ELR (cell line): ENCODE measurements at regions not wholly inside any gene's neighbourhood (a gene's known extent, or its start where the extent isn't known, plus 50 kb on each side); places are given as distances from the start of the nearest gene placed in this dataset.

Experiments used
- DNase-seq: peaks from one replicate; pipeline ENCODE4 v3.0.0-alpha.2; 2015; ENCODE audit warnings: low read depth

- no peak for DNase-seq
Measured at GRCh38 chr10:78320506-78320905, 286.8 kb downstream of the RPS24 start.

GRCh38 chr10:78321000-78321399 is 287.3 kb downstream of the RPS24 start:
- DNase-seq = no peak

GRCh38 chr10:78321500-78321899 is 287.8 kb downstream of the RPS24 start:
- DNase-seq = no peak

GRCh38 chr10:78326372-78326771 is 292.7 kb downstream of the RPS24 start:
- DNase-seq = no peak

GRCh38 chr10:78327778-78328591 is 294.3 kb downstream of the RPS24 start:
- DNase-seq = no peak

GRCh38 chr10:78328592-78329404 is 295.1 kb downstream of the RPS24 start:
- no peak for DNase-seq

- DNase-seq = no peak
Measured at GRCh38 chr10:78330884-78331283, 297.2 kb downstream of the RPS24 start.

DNA sequence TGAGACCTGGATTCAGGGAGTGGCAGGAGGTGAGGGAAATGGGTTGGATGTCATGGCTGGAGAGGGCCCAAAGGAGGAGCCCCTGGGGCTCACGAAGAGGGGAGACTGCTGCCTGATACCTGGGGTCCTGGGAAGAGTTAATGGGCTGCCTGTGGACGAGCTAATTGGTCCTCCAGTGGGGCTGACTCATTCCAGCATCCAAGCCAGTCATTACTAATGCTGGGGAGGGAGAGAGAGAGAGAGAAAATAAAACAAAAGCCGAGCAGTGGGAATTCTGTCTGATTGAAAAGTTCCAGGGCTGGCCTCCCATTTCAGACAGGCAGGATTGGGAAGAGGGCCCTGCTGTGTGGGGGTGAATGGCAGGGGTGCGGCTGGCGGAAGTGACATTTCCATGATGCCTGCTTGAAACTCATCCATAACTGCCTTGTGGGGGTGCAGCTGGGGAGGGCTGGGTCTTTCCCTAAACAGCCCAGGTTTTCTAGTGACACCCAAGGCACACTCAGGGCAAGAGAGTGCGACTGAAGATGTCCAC is 297.8 kb downstream of the RPS24 start:
- peak; percentile 67 for DNase-seq

DNA sequence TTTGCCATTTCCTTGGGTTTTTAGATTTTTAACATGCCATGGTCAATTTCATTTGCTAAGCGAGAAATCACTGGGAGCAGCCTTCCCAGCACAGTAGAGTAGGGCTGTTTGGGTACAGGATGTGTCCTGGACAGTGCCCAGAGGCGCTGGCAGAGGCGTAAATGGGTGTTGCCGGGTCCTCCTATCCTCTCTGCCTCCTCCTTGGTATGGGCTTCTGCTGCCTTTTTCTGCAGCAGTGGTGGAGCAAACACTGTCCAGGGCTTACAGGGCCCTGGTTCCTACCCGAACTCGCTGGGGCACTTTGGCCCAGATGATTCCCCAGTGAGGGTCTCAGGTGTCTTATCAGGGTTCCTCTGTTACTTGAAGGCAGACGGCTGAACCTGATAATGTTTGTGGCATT is 298.3 kb downstream of the RPS24 start:
- DNase-seq = no peak

DNA sequence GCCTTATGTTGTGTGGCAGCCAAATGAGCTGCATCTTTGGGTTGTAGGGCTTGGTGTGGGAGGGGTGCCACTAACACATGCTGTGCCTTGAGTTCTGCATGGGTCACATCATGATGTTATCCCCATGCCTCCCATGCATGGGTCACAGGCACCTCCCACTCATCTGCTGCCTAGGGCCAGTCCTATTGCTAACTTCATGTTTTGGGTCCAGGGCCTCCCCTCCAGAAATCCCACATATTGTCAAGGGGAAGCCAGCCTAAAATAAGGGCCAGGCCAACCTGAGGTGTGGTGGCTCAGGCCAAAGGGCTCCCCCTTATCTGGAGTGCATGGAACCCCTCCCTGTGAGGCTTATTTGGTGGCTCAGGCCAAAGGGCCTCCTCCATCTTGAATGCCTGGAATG is 299.0 kb downstream of the RPS24 start:
- no peak for DNase-seq

DNA sequence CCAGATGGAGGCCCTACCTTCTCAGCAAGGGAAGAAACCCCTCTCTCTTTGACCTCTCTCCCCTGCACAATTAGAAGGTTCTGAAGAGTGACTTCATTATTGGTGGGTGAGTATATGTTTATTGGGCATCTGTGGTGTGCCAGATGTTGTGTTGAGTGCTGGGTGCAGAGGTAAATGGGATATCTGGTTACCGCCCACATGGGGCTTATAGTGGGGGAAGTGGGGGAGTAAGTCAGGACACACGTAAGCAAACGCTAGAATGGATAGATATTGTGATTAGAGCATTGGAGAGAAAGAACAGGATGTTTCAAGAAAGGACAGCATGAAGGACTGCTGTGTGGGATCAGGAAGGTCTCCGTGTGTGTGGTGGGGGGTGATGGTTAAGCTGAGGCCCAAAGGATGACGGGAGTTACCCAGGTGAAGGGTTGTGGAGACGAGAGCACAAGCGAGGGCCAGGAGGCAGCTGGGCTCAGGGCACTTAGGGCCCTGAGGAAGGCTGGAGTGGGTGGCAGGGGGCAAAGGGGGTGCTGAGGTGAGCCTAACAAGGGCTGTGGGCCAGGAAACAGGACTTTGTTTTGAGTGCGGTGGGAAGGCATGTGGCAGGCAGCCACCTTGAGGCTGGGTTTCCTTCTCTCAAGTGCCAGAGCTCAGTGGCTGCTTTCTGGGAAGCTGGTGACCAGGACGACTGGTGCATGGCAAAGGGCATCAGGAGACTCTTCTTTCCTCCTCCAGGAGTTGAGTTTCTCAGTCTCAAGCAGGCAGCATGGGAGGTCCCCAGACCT is 299.9 kb downstream of the RPS24 start:
- DNase-seq = no peak

GRCh38 chr10:78335371-78335690 is 301.7 kb downstream of the RPS24 start:
- no peak for DNase-seq

DNA sequence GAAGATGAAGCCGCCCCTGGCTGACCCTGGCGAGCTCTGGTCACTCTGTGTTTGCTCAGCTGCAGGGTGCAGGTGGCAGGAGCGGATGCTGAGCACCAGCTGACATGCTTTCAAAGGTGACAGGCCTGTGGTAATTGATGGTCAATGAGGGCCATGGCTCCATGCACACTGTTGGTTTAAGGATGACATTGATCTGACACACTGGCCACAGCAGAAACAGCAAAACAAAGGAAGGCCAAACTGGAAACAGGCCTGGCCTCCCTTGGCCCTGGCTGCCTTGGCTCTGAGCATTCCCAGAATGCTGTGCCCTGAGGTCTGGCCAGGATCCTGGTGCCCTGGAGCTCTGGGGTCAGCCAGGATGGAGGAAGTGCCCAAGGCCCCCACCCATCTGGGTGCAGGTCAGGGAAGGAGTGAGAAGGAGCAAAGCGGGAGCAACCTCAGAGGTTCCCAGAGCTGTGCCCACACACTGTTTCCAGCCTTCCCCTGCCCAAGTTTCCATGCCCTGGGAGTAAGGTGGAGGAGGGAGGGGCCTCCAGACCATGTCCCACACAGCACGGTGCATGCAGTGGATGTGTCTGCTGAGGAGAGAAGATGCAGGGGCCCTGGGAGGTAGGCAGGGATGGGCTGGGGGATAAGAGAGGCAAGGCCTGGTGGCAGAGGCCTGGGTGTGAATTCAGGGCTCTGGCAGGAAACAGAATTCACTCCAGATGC is 302.2 kb downstream of the RPS24 start:
- DNase-seq = peak; percentile 59

DNA sequence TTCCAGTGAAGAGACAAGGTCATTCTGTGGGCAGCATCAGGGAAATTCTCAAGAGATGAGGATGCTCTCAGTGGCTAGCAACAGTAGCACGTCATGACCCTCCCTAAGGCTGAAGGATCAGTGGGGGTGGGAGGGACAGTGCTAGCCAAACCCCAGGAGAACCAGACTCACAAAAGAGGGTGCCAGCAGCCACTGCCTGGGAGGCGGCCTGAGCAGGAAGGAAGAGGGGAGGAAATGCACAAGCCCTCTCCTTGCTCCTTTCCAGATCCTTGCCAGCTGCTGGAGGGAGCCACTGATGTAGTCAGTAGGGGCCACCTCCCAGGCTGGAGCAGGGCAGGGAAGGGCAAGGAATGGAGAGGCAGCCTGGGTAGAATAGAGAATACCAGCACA is 302.7 kb downstream of the RPS24 start:
- peak; percentile 94 for DNase-seq

DNA sequence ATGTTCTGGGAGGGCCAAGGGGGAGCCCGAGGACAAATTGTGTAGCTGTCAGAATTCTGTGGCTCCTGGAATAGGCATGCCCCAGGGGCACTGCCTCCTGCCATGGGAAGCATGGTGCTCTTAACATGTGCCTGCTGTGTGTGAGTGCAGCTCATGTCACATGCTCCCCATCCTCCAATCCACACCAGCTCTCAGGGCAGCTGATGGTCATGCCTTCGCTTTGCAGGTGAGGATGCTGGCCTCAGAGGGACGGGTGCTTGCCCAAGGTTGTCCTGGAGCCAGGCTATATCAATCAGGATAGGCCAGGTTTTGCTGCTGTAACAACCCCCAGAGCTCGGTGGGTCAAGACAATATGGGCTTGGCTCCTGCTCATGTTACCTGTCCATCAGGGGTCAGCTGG is 303.4 kb downstream of the RPS24 start:
- no peak for DNase-seq

- peak; percentile 8 for DNase-seq
Measured at GRCh38 chr10:78337646-78338391, 304.2 kb downstream of the RPS24 start.

GRCh38 chr10:78338717-78339116 is 305.1 kb downstream of the RPS24 start:
- DNase-seq = no peak

DNA sequence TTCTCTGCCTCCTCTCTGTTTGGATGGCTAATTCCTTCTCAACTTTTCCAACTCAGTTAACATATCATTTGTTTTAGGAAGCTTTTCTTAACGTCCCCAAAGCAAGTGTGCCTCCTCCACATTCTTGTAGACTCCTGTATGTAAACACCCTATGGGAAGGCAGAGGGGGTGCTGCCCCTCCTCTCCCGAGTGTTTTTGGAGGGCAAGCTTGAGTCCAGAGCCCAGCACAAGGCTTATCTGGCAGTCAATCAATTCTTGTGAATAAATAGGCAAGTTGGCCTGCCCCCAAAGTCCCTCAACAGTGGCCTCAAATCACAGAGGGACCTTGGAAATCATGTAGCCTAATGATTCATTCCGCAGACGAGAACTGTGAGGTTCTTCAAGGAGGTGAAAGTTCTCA is 305.6 kb downstream of the RPS24 start:
- no peak for DNase-seq

DNA sequence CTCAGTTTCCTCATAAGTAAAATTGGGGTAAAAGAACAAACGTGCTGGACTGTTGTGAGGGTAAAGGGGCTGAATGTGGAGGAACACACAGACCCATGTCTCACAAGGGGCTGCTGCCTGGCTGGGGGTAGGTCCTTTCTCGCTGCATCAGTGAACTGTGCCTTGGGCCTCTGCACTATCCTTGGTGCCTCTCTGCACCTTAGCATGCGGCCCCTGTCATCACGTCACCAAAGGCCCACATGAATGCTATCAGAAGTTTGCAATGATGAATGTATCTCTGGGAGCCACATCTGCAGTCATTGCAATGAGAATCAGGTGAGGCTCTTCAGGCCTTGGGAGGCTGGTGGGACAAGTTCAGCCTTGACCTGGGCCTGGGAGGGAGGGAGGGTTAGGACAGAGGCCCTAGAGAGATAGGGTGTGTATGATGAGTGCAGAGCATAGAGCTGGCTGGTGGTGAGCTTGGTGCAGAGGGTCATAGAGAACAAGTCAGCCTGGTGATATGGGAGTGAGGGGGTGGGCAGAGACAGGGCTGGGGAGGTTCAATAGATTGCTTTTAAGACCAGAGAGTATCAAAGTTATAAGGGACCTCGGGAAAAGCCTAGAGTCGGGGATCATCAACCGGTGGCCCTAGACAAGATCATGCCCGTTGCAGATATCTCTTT is 308.4 kb downstream of the RPS24 start:
- no peak for DNase-seq

GRCh38 chr10:78342827-78343653 is 309.4 kb downstream of the RPS24 start:
- DNase-seq = no peak
